HCT116 (cell line): ENCODE measurements at regions not wholly inside any gene's neighbourhood (a gene's known extent, or its start where the extent isn't known, plus 50 kb on each side); places are given as distances from the start of the nearest gene placed in this dataset.

Source experiments
- ATAC-seq: fragments of 200-7000 bp; cut with Tn5 transposase; 2 replicates; pipeline ENCODE4 v1.9.1; 2020; ENCODE audit warnings: mild to moderate bottlenecking, moderate library complexity
- BruUV-seq: library from RNA; stranded (reverse); fragments of 400-500 nt; replicated peaks from 2 replicates; lab custom pipeline; 2021; lab: Mats Ljungman, UMichigan
- CTCF ChIA-PET: fragments of 300-600 bp; sonication (Branson Sonifier 250); formaldehyde crosslinking; loops from one replicate; lab custom pipeline; 2021; ENCODE audit warnings: antibody characterized with exemption; lab: Charles Lee
- POLR2A ChIA-PET: fragments of 300-600, 350-600 bp; sonication (Branson Sonifier 250); formaldehyde crosslinking; loops from one replicate; lab custom pipeline; 2021; ENCODE audit warnings: antibody characterized with exemption; lab: Charles Lee
- RAD21 ChIA-PET, 2 experiments: fragments of 300-600 bp; sonication (Branson Sonifier 250); formaldehyde crosslinking; loops; one replicate each; lab custom pipeline; 2023; ENCODE audit warnings: low total read pairs in 2 of 2; ENCODE audit not compliant: uncharacterized antibody in 2 of 2, unreplicated experiment in 2 of 2, low non-redundant PET in 1 of 2; lab: Charles Lee
- DNase-seq: peaks from one replicate; pipeline ENCODE4 v3.0.0-alpha.2; 2010; ENCODE audit warnings: low read depth, low spot score
- H2AFZ ChIP-seq: fragments of 200-600 bp; shearing (Covaris generic), sonication (generic); 2 replicates; pipeline ENCODE4 v1.6.1; 2017; ENCODE audit warnings: low read depth, mixed run types, mixed read lengths, antibody characterized with exemption, low read length; ENCODE audit not compliant: poor library complexity, severe bottlenecking
- H3K27ac ChIP-seq: 2 replicates; pipeline ENCODE4 v1.5.1; 2012; ENCODE audit warnings: low read depth, low read length
- H3K27me3 ChIP-seq: fragments of 200-600 bp; sonication (generic); 2 replicates; pipeline ENCODE4 v1.6.1; 2016; ENCODE audit warnings: mixed run types, low read length, mixed read lengths; ENCODE audit not compliant: insufficient read depth
- H3K36me3 ChIP-seq, 2 experiments: fragments of 200-500 bp in 1 of 2; fragments of 200-600 bp in 1 of 2; sonication (Bioruptor generic) in 1 of 2; sonication (generic) in 1 of 2; 2 replicates each; pipeline versions ENCODE4 v1.5.1 to v1.6.1; 2014 to 2016; ENCODE audit warnings: low read length in 2 of 2, inconsistent platforms in 1 of 2, mixed read lengths in 1 of 2, mixed run types in 1 of 2; ENCODE audit not compliant: insufficient read depth in 2 of 2, control insufficient read depth in 1 of 2
- H3K4me1 ChIP-seq, 2 experiments: fragments of 200-600 bp in 1 of 2; sonication (generic) in 1 of 2; 2 replicates each; pipeline versions ENCODE4 v1.5.1 to v1.6.1; 2012 to 2017; ENCODE audit warnings: low read length in 2 of 2, inconsistent platforms in 1 of 2, mild to moderate bottlenecking in 1 of 2, mixed read lengths in 1 of 2, mixed run types in 1 of 2, moderate library complexity in 1 of 2; ENCODE audit not compliant: insufficient read depth in 2 of 2, control insufficient read depth in 1 of 2
- H3K4me2 ChIP-seq: fragments of 200-600 bp; sonication (generic); 2 replicates; pipeline ENCODE4 v1.6.1; 2017; ENCODE audit warnings: mixed run types, low read length, mixed read lengths
- H3K4me3 ChIP-seq, 2 experiments: fragments of 200-600 bp in 1 of 2; sonication (generic) in 1 of 2; replicated peaks in 1 of 2; 2 replicates each; pipeline ENCODE4 v1.5.1; 2011 to 2016; ENCODE audit warnings: low read length in 2 of 2, control low read depth in 1 of 2, low read depth in 1 of 2, mild to moderate bottlenecking in 1 of 2, mixed read lengths in 1 of 2, mixed run types in 1 of 2
- H3K79me2 ChIP-seq: fragments of 200-600 bp; sonication (generic); 2 replicates; pipeline ENCODE4 v1.6.1; 2017; ENCODE audit warnings: mild to moderate bottlenecking, mixed run types, low read length, moderate library complexity, mixed read lengths; ENCODE audit not compliant: insufficient read depth
- H3K9ac ChIP-seq: fragments of 200-600 bp; sonication (generic); 2 replicates; pipeline ENCODE4 v1.6.1; 2016; ENCODE audit warnings: low read length, mixed read lengths
- H3K9me2 ChIP-seq: fragments of 200-600 bp; sonication (generic), shearing (Covaris generic); 2 replicates; pipeline ENCODE4 v1.6.1; 2017; ENCODE audit warnings: mixed run types, mild to moderate bottlenecking, moderate library complexity; ENCODE audit not compliant: insufficient read depth
- H3K9me3 ChIP-seq, 2 experiments: fragments of 200-500 bp in 1 of 2; fragments of 200-600 bp in 1 of 2; sonication (Bioruptor generic) in 1 of 2; sonication (generic) in 1 of 2; 2 replicates each; pipeline ENCODE4 v1.6.1; 2014 to 2017; ENCODE audit warnings: low read length in 2 of 2, mixed read lengths in 2 of 2, inconsistent platforms in 1 of 2, low read depth in 1 of 2, mild to moderate bottlenecking in 1 of 2, mixed run types in 1 of 2, moderate library complexity in 1 of 2; ENCODE audit not compliant: control insufficient read depth in 1 of 2, insufficient read depth in 1 of 2
- H4K20me1 ChIP-seq: fragments of 200-600 bp; sonication (generic), shearing (Covaris generic); 2 replicates; pipeline ENCODE4 v1.6.1; 2017; ENCODE audit warnings: mixed run types, mild to moderate bottlenecking, moderate library complexity; ENCODE audit not compliant: insufficient read depth
- ATF3 ChIP-seq: IDR thresholded peaks from 2 replicates; pipeline ENCODE4 v1.6.1; 2012
- CBX3 ChIP-seq: IDR thresholded peaks from 2 replicates; pipeline ENCODE4 v1.6.1; 2012; ENCODE audit warnings: low read depth
- CTCF ChIP-seq, 3 experiments: fragments of 200-600 bp in 1 of 3; sonication (generic) in 1 of 3; IDR thresholded peaks in 2 of 3; conservative IDR thresholded peaks in 1 of 3; 2 replicates each; pipeline ENCODE4 v1.5.1; 2012 to 2017; ENCODE audit warnings: low read depth in 2 of 3, low read length in 2 of 3, antibody characterized with exemption in 1 of 3, borderline replicate concordance in 1 of 3, control low read depth in 1 of 3, mild to moderate bottlenecking in 1 of 3, mixed read lengths in 1 of 3, mixed run types in 1 of 3, moderate library complexity in 1 of 3; ENCODE audit not compliant: insufficient read depth in 1 of 3
- EGR1 ChIP-seq: IDR thresholded peaks from 2 replicates; pipeline ENCODE4 v1.6.1; 2012; ENCODE audit warnings: low read depth
- ELF1 ChIP-seq: IDR thresholded peaks from 2 replicates; pipeline ENCODE4 v1.6.1; 2012; ENCODE audit warnings: low read depth, borderline replicate concordance
- EZH2 ChIP-seq: fragments of 200-600 bp; sonication (generic); IDR thresholded peaks from 2 replicates; pipeline ENCODE4 v1.6.1; 2017; ENCODE audit warnings: antibody characterized with exemption, mixed run types
- EZH2phosphoT487 ChIP-seq: fragments of 200-600 bp; IDR thresholded peaks from 2 replicates; pipeline ENCODE4 v1.6.1; 2018; ENCODE audit warnings: antibody characterized with exemption, borderline replicate concordance
- MAX ChIP-seq: IDR thresholded peaks from 2 replicates; pipeline ENCODE4 v1.6.1; 2012
- POLR2A ChIP-seq: IDR thresholded peaks from 2 replicates; pipeline ENCODE4 v1.7.0; 2011; ENCODE audit warnings: borderline replicate concordance; ENCODE audit not compliant: insufficient read depth, insufficient read length; ENCODE audit errors: extremely low read depth
- SIN3A ChIP-seq: IDR thresholded peaks from 2 replicates; pipeline ENCODE4 v1.6.1; 2012; ENCODE audit warnings: low read depth
- SP1 ChIP-seq: IDR thresholded peaks from 2 replicates; pipeline ENCODE4 v1.6.1; 2012; ENCODE audit warnings: low read depth
- TCF7L2 ChIP-seq: IDR thresholded peaks from 2 replicates; pipeline ENCODE4 v1.7.0; 2011; ENCODE audit warnings: borderline replicate concordance, inconsistent platforms; ENCODE audit not compliant: insufficient read depth, insufficient read length; ENCODE audit errors: extremely low read depth
- YY1 ChIP-seq: IDR thresholded peaks from 2 replicates; pipeline ENCODE4 v1.6.1; 2011; ENCODE audit warnings: low read length, low read depth, moderate library complexity, mild to moderate bottlenecking; ENCODE audit not compliant: insufficient replicate concordance; ENCODE audit errors: extremely low read depth
- ZFX ChIP-seq: fragments of 450-650 bp; IDR thresholded peaks from 2 replicates; pipeline ENCODE4 v1.6.1; 2017
- ZNF274 ChIP-seq: fragments of 200-500 bp; sonication (Bioruptor generic); IDR thresholded peaks from 2 replicates; pipeline ENCODE4 v1.6.1; 2014; ENCODE audit warnings: mild to moderate bottlenecking, low read depth, low read length, inconsistent platforms
- intact Hi-C: fragments of 100-400 bp; cut with micrococcal nuclease; formaldehyde crosslinking; loops from 2 replicates; pipeline ENCODE4 v1.10.0; 2022

GRCh38 chr18:78583739-78584458 lies 395.7 kb upstream of the SALL3 start:
- DNase-seq, result no peak
- Histone ChIP-seq H3K9me2 (no peaks in the 10 kb centered on the region), H4K20me1 (no peaks in the 10 kb centered on the region), H3K4me1 (no peaks in the 10 kb centered on the region), H3K4me3 (no peak overlapping the region), H3K27me3 (no peaks in the 10 kb centered on the region), H3K27ac (no peak overlapping the region), H3K9me3 (peaks cover 0 to 9% of the 10 kb centered on the region in 2 experiments; a peak in 2 of 4 replicates), H3K36me3 (no peaks in the 10 kb centered on the region), H3K4me2 (no peak overlapping the region), H3K9ac (no peak overlapping the region), H3K79me2 (no peaks in the 10 kb centered on the region), H2AFZ (no peak overlapping the region)
- intact Hi-C loops, result no loop called here
- ATAC-seq, result no peak
- ChIA-PET CTCF (no interaction called here), POLR2A (no interaction called here), RAD21 (no interaction called here)
- BruUV-seq, result no TSS peak
- TF ChIP-seq TCF7L2, result no peak
- TF ChIP-seq SIN3A, result no peak

GRCh38 chr18:78584459-78585022 lies 395.1 kb upstream of the SALL3 start:
- H3K4me3 ChIP-seq, result no peak overlapping the region
- DNase-seq (no peak), ATAC-seq (no peak)
- no peak overlapping the region for H2AFZ ChIP-seq
- no peaks in the 10 kb centered on the region for H4K20me1 ChIP-seq
- RAD21 ChIA-PET, result no interaction called here
- no peaks in the 10 kb centered on the region for H3K79me2 ChIP-seq
- H3K9me3 ChIP-seq, result peaks cover 0 to 9% of the 10 kb centered on the region in 2 experiments; a peak in 2 of 4 replicates
- H3K9me2 ChIP-seq, result no peaks in the 10 kb centered on the region
- no peaks in the 10 kb centered on the region for H3K27me3 ChIP-seq
- CTCF ChIA-PET, result no interaction called here
- H3K27ac ChIP-seq, result no peak overlapping the region
- H3K36me3 ChIP-seq, result no peaks in the 10 kb centered on the region
- POLR2A ChIA-PET, result no interaction called here
- no TSS peak for BruUV-seq
- TF ChIP-seq SP1 (no peak), ATF3 (no peak), ELF1 (no peak), ZFX (no peak), CBX3 (no peak), POLR2A (no peak), EZH2 (no peak), ZNF274 (no peak), MAX (no peak), TCF7L2 (no peak), EGR1 (no peak), YY1 (no peak), CTCF (IDR thresholded peaks at IDR 0.05 in 2 of 3, conservative IDR thresholded peaks at IDR 0.05 in 1 of 3; ENCODE audit: borderline replicate concordance in 1 of 3, insufficient read depth in 1 of 3, low read depth in 2 of 3, low read length in 2 of 3) (no peak), EZH2phosphoT487 (no peak)
- intact Hi-C loops, result no loop called here
- H3K4me1 ChIP-seq, result no peaks in the 10 kb centered on the region
- H3K9ac ChIP-seq, result no peak overlapping the region
- H3K4me2 ChIP-seq, result no peak overlapping the region
